MCF 10A (cell line): ENCODE measurements at regions not wholly inside any gene's neighbourhood (a gene's known extent, or its start where the extent isn't known, plus 50 kb on each side); places are given as distances from the start of the nearest gene placed in this dataset.

Experiments used
- BruUV-seq: library from RNA; stranded (reverse); fragments of 400-500 nt; replicated peaks from 2 replicates; lab custom pipeline; 2021; lab: Mats Ljungman, UMichigan
- CTCF ChIA-PET: fragments of 300-600 bp; sonication (Branson Sonifier 250); formaldehyde crosslinking; extraction: SDS; loops from one replicate; lab custom pipeline; 2021; ENCODE audit warnings: antibody characterized with exemption, inconsistent platforms; lab: Yijun Ruan, JAX
- POLR2A ChIA-PET: fragments of 300-600, 350-650 bp; sonication (Branson Sonifier 250); formaldehyde crosslinking; extraction: SDS; loops from one replicate; lab custom pipeline; 2020; ENCODE audit warnings: antibody characterized with exemption, inconsistent platforms; lab: Yijun Ruan, JAX
- DNase-seq: peaks from one replicate; pipeline ENCODE4 v3.0.0-alpha.2; 2018; ENCODE audit not compliant: unreplicated experiment
- H3K27ac Mint-ChIP-seq: one replicate; pipeline ENCODE4 v1.8.0; 2022; ENCODE audit warnings: mild to moderate bottlenecking, low read depth, mixed read lengths; ENCODE audit not compliant: unreplicated experiment
- H3K27me3 Mint-ChIP-seq: one replicate; pipeline ENCODE4 v1.8.0; 2022; ENCODE audit warnings: mixed read lengths; ENCODE audit not compliant: insufficient read depth, unreplicated experiment
- H3K36me3 Mint-ChIP-seq: one replicate; pipeline ENCODE4 v1.8.0; 2022; ENCODE audit warnings: mild to moderate bottlenecking, moderate library complexity, mixed read lengths; ENCODE audit not compliant: insufficient read depth, unreplicated experiment
- H3K4me1 Mint-ChIP-seq: one replicate; pipeline ENCODE4 v1.8.0; 2022; ENCODE audit warnings: mixed read lengths; ENCODE audit not compliant: insufficient read depth, unreplicated experiment
- H3K4me3 Mint-ChIP-seq: one replicate; pipeline ENCODE4 v1.8.0; 2022; ENCODE audit warnings: mild to moderate bottlenecking, moderate library complexity, mixed read lengths; ENCODE audit not compliant: unreplicated experiment
- H3K9me3 Mint-ChIP-seq: one replicate; pipeline ENCODE4 v1.8.0; 2022; ENCODE audit warnings: mixed read lengths; ENCODE audit not compliant: unreplicated experiment
- CTCF ChIP-seq: fragments of 200-600 bp; IDR thresholded peaks from one replicate; pipeline ENCODE4 v1.8.0; 2022; ENCODE audit warnings: antibody characterized with exemption, mild to moderate bottlenecking; ENCODE audit not compliant: unreplicated experiment
- intact Hi-C: fragments of 100-400 bp; cut with micrococcal nuclease; formaldehyde crosslinking; loops from 2 replicates; pipeline ENCODE4 v1.14.1; 2022

GRCh38 chr15:93720607-93721006 is 510.8 kb upstream of the MCTP2 start:
- ChIA-PET POLR2A (no interaction called here), CTCF (interaction anchor here (1.2 kb wide), 1 partner anchor 400 kb away, joined by 3 read pairs; no protein-coding TSS in a partner anchor)
- intact Hi-C loops: no loop called here
- no peaks in the 10 kb centered on the region for H3K36me3 Mint-ChIP-seq
- TF ChIP-seq CTCF: no peak
- no peak overlapping the region for H3K4me3 Mint-ChIP-seq
- H3K27me3 Mint-ChIP-seq: no peaks in the 10 kb centered on the region
- peaks cover 5% of the 10 kb centered on the region for H3K4me1 Mint-ChIP-seq
- no peak overlapping the region for H3K27ac Mint-ChIP-seq
- peak; percentile 5 for DNase-seq
- H3K9me3 Mint-ChIP-seq: no peaks in the 10 kb centered on the region
- no TSS peak for BruUV-seq

GRCh38 chr15:93719921-93720351 is 511.4 kb upstream of the MCTP2 start:
- no TSS peak for BruUV-seq
- Mint-ChIP-seq H3K4me1 (peaks cover 5% of the 10 kb centered on the region), H3K27me3 (no peaks in the 10 kb centered on the region), H3K4me3 (no peak overlapping the region), H3K27ac (no peak overlapping the region), H3K9me3 (no peaks in the 10 kb centered on the region), H3K36me3 (no peaks in the 10 kb centered on the region)
- CTCF ChIA-PET: interaction anchor here (0.7 to 1.2 kb wide), 2 partner anchors 174 to 400 kb away, joined by 3 read pairs; no protein-coding TSS in a partner anchor
- DNase-seq: peak; percentile 8
- POLR2A ChIA-PET: no interaction called here
- intact Hi-C loops: no loop called here
- no peak for TF ChIP-seq CTCF

- intact Hi-C loops: no loop called here
- H3K27ac Mint-ChIP-seq: no peak overlapping the region
- H3K27me3 Mint-ChIP-seq: no peaks in the 10 kb centered on the region
- H3K9me3 Mint-ChIP-seq: no peaks in the 10 kb centered on the region
- CTCF ChIA-PET: interaction anchor here (0.6 kb wide), 2 partner anchors 12 to 664 kb away, joined by 3 to 4 read pairs; no protein-coding TSS in a partner anchor
- no peak overlapping the region for H3K4me3 Mint-ChIP-seq
- TF ChIP-seq CTCF: no peak
- no peaks in the 10 kb centered on the region for H3K36me3 Mint-ChIP-seq
- POLR2A ChIA-PET: interaction anchor here (0.6 to 0.7 kb wide), 2 partner anchors 22 to 840 kb away, joined by 3 read pairs; no protein-coding TSS in a partner anchor
- no peak for DNase-seq
- H3K4me1 Mint-ChIP-seq: peaks cover 6% of the 10 kb centered on the region
- BruUV-seq: no TSS peak
Measured at GRCh38 chr15:93716615-93717231, 514.6 kb upstream of the MCTP2 start.

- no peaks in the 10 kb centered on the region for H3K36me3 Mint-ChIP-seq
- no peak overlapping the region for H3K27ac Mint-ChIP-seq
- H3K4me1 Mint-ChIP-seq: peaks cover 6% of the 10 kb centered on the region
- BruUV-seq: no TSS peak
- intact Hi-C loops: no loop called here
- DNase-seq: peak; percentile 28
- H3K9me3 Mint-ChIP-seq: no peaks in the 10 kb centered on the region
- H3K4me3 Mint-ChIP-seq: no peak overlapping the region
- ChIA-PET POLR2A (interaction anchor here (1.4 to 1.8 kb wide), 3 partner anchors 12 to 622 kb away, joined by 4 to 5 read pairs (median 4); partner anchors contain the start of gene RGMA), CTCF (interaction anchor here (0.6 to 2.1 kb wide), 4 partner anchors 176 to 622 kb away, joined by 3 to 4 read pairs (median 3); no protein-coding TSS in a partner anchor)
- no peaks in the 10 kb centered on the region for H3K27me3 Mint-ChIP-seq
- TF ChIP-seq CTCF: no peak
Measured at GRCh38 chr15:93709708-93710107, 521.7 kb upstream of the MCTP2 start.
